HepG2 (cell line): ENCODE measurements at regions not wholly inside any gene's neighbourhood (a gene's known extent, or its start where the extent isn't known, plus 50 kb on each side); places are given as distances from the start of the nearest gene placed in this dataset.

Experiments
- ATAC-seq: fragments of 200-7000 bp; cut with Tn5 transposase; 3 replicates; pipeline ENCODE4 v1.9.1; 2020; ENCODE audit warnings: mild to moderate bottlenecking, moderate library complexity
- BruUV-seq: library from RNA; stranded (reverse); fragments of 400-500 nt; replicated peaks from 2 replicates; lab custom pipeline; 2021; lab: Mats Ljungman, UMichigan
- CTCF ChIA-PET: fragments of 300-600 bp; formaldehyde crosslinking; extraction: SDS; loops from one replicate; lab custom pipeline; 2021; ENCODE audit warnings: low total read pairs, inconsistent platforms, low intra/inter-chr PET ratio; lab: Yijun Ruan, JAX
- POLR2A ChIA-PET: fragments of 350-600 bp; sonication (Branson Sonifier 250); formaldehyde crosslinking; loops from one replicate; lab custom pipeline; 2020; ENCODE audit warnings: antibody characterized with exemption, inconsistent platforms; lab: Yijun Ruan, JAX
- DNase-seq: peaks from one replicate; pipeline ENCODE4 v3.0.0-alpha.2; 2015; ENCODE audit warnings: low spot score
- FAIRE-seq: peaks from 3 replicates; lab custom pipeline; 2011; peaks lifted over from hg19 to GRCh38; lab: Jason Lieb, UNC
- H2AFZ ChIP-seq: one replicate; pipeline ENCODE4 v1.6.1; 2011; ENCODE audit warnings: low read length, inconsistent platforms
- H3K27ac ChIP-seq: fragments of 300-600 bp; 3 replicates; pipeline ENCODE4 v1.8.0; 2011; ENCODE audit warnings: mixed run types, mild to moderate bottlenecking, mixed read lengths, low read length, inconsistent platforms; ENCODE audit not compliant: insufficient read depth; ENCODE audit errors: extremely low read length
- H3K27me3 ChIP-seq, 2 experiments: fragments of 200-600 bp in 1 of 2; 2 replicates in 1 of 2; 3 replicates in 1 of 2; pipeline versions ENCODE4 v1.6.0 to v1.8.0; 2011; ENCODE audit warnings: low read length in 2 of 2, mild to moderate bottlenecking in 2 of 2, moderate library complexity in 2 of 2, inconsistent platforms in 1 of 2; ENCODE audit not compliant: insufficient read depth in 2 of 2, control insufficient read depth in 1 of 2
- H3K36me3 ChIP-seq, 2 experiments: fragments of 200-600 bp in 1 of 2; replicated peaks in 1 of 2; 2 replicates in 1 of 2; 3 replicates in 1 of 2; pipeline versions ENCODE4 v1.5.1 to v1.8.0; 2011; ENCODE audit warnings: low read length in 2 of 2, inconsistent platforms in 1 of 2; ENCODE audit not compliant: insufficient read depth in 2 of 2, control insufficient read depth in 1 of 2
- H3K4me1 ChIP-seq: 2 replicates; pipeline ENCODE4 v1.5.1; 2012; ENCODE audit warnings: low read length, inconsistent platforms; ENCODE audit not compliant: insufficient read depth
- H3K4me2 ChIP-seq: 2 replicates; pipeline ENCODE4 v1.6.0; 2011; ENCODE audit warnings: low read depth, low read length, inconsistent platforms
- H3K4me3 ChIP-seq, 3 experiments: fragments of 200-600 bp in 1 of 3; sonication (generic), shearing (Covaris generic) in 1 of 3; replicated peaks in 1 of 3; 2 replicates each; pipeline ENCODE4 v1.5.1; 2011 to 2016; ENCODE audit warnings: low read length in 3 of 3, inconsistent platforms in 2 of 3, low read depth in 2 of 3, mild to moderate bottlenecking in 2 of 3, control low read depth in 1 of 3, mixed read lengths in 1 of 3; ENCODE audit not compliant: insufficient read depth in 1 of 3
- H3K79me2 ChIP-seq: one replicate; pipeline ENCODE4 v1.6.1; 2011; ENCODE audit warnings: low read length, inconsistent platforms; ENCODE audit not compliant: insufficient read depth
- H3K9ac ChIP-seq: 2 replicates; pipeline ENCODE4 v1.6.0; 2011; ENCODE audit warnings: mild to moderate bottlenecking, low read depth, low read length, inconsistent platforms; ENCODE audit not compliant: insufficient read depth
- H3K9me3 ChIP-seq: 2 replicates; pipeline ENCODE4 v1.5.1; 2012; ENCODE audit warnings: mild to moderate bottlenecking, low read length
- H4K20me1 ChIP-seq: 2 replicates; pipeline ENCODE4 v1.6.0; 2011; ENCODE audit warnings: inconsistent platforms, mild to moderate bottlenecking, low read length, moderate library complexity; ENCODE audit not compliant: insufficient read depth
- CBX5 ChIP-seq: sonication (generic); formaldehyde crosslinking; IDR thresholded peaks from 2 replicates; pipeline ENCODE4 v1.4.0; 2020; ENCODE audit warnings: missing genetic modification reagents, borderline replicate concordance
- CREB1 ChIP-seq, 2 experiments: fragments of 450-650 bp in 1 of 2; IDR thresholded peaks; 2 replicates each; pipeline ENCODE4 v1.6.1; 2016 to 2017; ENCODE audit warnings: control low read depth in 1 of 2, mild to moderate bottlenecking in 1 of 2, missing compliant biosample characterization in 1 of 2, missing genetic modification characterization in 1 of 2
- HINFP ChIP-seq: sonication (generic); formaldehyde crosslinking; IDR thresholded peaks from 2 replicates; pipeline ENCODE4 v1.4.0; 2020; ENCODE audit warnings: low read depth, mild to moderate bottlenecking, missing genetic modification reagents
- ZNF101 ChIP-seq: sonication (generic); formaldehyde crosslinking; IDR thresholded peaks from 2 replicates; pipeline ENCODE4 v1.4.0; 2020; ENCODE audit warnings: mild to moderate bottlenecking, low read depth, missing genetic modification reagents, borderline replicate concordance
- ZNF430 ChIP-seq: sonication (generic); formaldehyde crosslinking; IDR thresholded peaks from 2 replicates; pipeline ENCODE4 v1.9.0; 2021; ENCODE audit warnings: mild to moderate bottlenecking, missing genetic modification reagents
- ZNF660 ChIP-seq: sonication (generic); formaldehyde crosslinking; IDR thresholded peaks from 2 replicates; pipeline ENCODE4 v1.5.1; 2020; ENCODE audit warnings: mild to moderate bottlenecking, low read depth, missing genetic modification reagents, borderline replicate concordance
- in situ Hi-C: cut with HindIII; loops from 2 replicates; pipeline ENCODE4 v1.10.0; 2017; ENCODE audit warnings: low pct_unique_long_range_greater_than_20kb; ENCODE audit not compliant: extremely low pct_ligation_motif_present
- intact Hi-C: fragments of 100-400 bp; cut with micrococcal nuclease; formaldehyde crosslinking; loops from one replicate; pipeline ENCODE4 v1.10.0; 2022; ENCODE audit not compliant: unreplicated experiment
- TF ChIP-seq, protein P1 (sequence below): sonication (generic); formaldehyde crosslinking; IDR thresholded peaks from 2 replicates; pipeline ENCODE4 v1.4.0; 2020; ENCODE audit warnings: missing genetic modification reagents, borderline replicate concordance
- TF ChIP-seq, protein P2 (sequence below): sonication (generic); formaldehyde crosslinking; IDR thresholded peaks from 2 replicates; pipeline ENCODE4 v1.5.1; 2020; ENCODE audit warnings: missing genetic modification reagents, mild to moderate bottlenecking, borderline replicate concordance

DNA sequence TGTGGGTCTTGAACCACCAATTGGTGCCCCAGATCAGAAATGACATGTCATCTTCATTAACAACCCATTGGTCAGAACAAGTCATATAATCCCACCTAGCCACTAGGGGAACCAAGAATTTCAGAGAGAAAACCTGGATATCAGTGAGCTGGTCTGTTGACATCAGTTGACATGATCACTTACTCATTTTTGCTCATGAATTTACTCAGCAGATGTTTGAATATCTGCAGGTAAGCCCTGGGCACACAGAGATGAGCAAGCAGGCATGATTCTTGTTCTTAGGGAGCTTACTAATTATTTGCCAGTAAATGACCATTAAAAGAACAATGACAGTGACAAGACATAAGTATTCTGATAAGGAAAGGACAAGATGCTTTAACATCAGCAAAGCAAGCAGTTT, 64.3 kb upstream of the PLCL2 start:
- H3K9me3 ChIP-seq = no peaks in the 10 kb centered on the region
- no peaks in the 10 kb centered on the region for H3K27me3 ChIP-seq
- no peak overlapping the region for H2AFZ ChIP-seq
- BruUV-seq = no TSS peak
- intact Hi-C loops (no loop called here), in situ Hi-C loops (no loop called here)
- ChIA-PET POLR2A (no interaction called here), CTCF (no interaction called here)
- no peak overlapping the region for H3K9ac ChIP-seq
- H3K36me3 ChIP-seq = no peaks in the 10 kb centered on the region
- TF ChIP-seq ZNF660 (no peak), HINFP (no peak), ZNF430 (no peak), CBX5 (CRISPR knock-in tag) (no peak), CREB1 (IDR thresholded peaks at IDR 0.05) (no peak), CREB1 (CRISPR knock-in tag; IDR thresholded peaks at IDR 0.05) (no peak), ZNF101 (CRISPR knock-in tag) (no peak)
- TF ChIP-seq, protein P1, sequence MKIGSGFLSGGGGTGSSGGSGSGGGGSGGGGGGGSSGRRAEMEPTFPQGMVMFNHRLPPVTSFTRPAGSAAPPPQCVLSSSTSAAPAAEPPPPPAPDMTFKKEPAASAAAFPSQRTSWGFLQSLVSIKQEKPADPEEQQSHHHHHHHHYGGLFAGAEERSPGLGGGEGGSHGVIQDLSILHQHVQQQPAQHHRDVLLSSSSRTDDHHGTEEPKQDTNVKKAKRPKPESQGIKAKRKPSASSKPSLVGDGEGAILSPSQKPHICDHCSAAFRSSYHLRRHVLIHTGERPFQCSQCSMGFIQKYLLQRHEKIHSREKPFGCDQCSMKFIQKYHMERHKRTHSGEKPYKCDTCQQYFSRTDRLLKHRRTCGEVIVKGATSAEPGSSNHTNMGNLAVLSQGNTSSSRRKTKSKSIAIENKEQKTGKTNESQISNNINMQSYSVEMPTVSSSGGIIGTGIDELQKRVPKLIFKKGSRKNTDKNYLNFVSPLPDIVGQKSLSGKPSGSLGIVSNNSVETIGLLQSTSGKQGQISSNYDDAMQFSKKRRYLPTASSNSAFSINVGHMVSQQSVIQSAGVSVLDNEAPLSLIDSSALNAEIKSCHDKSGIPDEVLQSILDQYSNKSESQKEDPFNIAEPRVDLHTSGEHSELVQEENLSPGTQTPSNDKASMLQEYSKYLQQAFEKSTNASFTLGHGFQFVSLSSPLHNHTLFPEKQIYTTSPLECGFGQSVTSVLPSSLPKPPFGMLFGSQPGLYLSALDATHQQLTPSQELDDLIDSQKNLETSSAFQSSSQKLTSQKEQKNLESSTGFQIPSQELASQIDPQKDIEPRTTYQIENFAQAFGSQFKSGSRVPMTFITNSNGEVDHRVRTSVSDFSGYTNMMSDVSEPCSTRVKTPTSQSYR = no peak
- TF ChIP-seq, protein P2, sequence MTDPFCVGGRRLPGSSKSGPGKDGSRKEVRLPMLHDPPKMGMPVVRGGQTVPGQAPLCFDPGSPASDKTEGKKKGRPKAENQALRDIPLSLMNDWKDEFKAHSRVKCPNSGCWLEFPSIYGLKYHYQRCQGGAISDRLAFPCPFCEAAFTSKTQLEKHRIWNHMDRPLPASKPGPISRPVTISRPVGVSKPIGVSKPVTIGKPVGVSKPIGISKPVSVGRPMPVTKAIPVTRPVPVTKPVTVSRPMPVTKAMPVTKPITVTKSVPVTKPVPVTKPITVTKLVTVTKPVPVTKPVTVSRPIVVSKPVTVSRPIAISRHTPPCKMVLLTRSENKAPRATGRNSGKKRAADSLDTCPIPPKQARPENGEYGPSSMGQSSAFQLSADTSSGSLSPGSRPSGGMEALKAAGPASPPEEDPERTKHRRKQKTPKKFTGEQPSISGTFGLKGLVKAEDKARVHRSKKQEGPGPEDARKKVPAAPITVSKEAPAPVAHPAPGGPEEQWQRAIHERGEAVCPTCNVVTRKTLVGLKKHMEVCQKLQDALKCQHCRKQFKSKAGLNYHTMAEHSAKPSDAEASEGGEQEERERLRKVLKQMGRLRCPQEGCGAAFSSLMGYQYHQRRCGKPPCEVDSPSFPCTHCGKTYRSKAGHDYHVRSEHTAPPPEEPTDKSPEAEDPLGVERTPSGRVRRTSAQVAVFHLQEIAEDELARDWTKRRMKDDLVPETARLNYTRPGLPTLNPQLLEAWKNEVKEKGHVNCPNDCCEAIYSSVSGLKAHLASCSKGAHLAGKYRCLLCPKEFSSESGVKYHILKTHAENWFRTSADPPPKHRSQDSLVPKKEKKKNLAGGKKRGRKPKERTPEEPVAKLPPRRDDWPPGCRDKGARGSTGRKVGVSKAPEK (CRISPR knock-in tag) = no peak
- H4K20me1 ChIP-seq = no peaks in the 10 kb centered on the region
- ATAC-seq = no peak
- H3K4me3 ChIP-seq = no peak overlapping the region
- no peaks in the 10 kb centered on the region for H3K4me1 ChIP-seq
- H3K4me2 ChIP-seq = no peak overlapping the region
- no peaks in the 10 kb centered on the region for H3K79me2 ChIP-seq
- no peak for FAIRE-seq
- H3K27ac ChIP-seq = no peak overlapping the region
- DNase-seq = no peak
